H1 (cell line): ENCODE measurements at regions not wholly inside any gene's neighbourhood (a gene's known extent, or its start where the extent isn't known, plus 50 kb on each side); places are given as distances from the start of the nearest gene placed in this dataset.

Experiments used
- CBX8 ChIP-seq: fragments of 300-800, 300-1000 bp; sonication (generic); IDR thresholded peaks from 2 replicates; pipeline ENCODE4 v1.7.1; 2016; ENCODE audit warnings: low read depth, low read length, borderline replicate concordance
- EP300 ChIP-seq, 2 experiments: IDR thresholded peaks; 1 replicate in 1 of 2; 2 replicates in 1 of 2; pipeline ENCODE4 v1.6.1; 2011 to 2012; ENCODE audit warnings: low read depth in 2 of 2, low read length in 2 of 2, mild to moderate bottlenecking in 2 of 2, borderline replicate concordance in 1 of 2, inconsistent platforms in 1 of 2, moderate library complexity in 1 of 2
- GABPA ChIP-seq: IDR thresholded peaks from 2 replicates; pipeline ENCODE4 v1.6.1; 2011; ENCODE audit warnings: mild to moderate bottlenecking, low read length, moderate library complexity, borderline replicate concordance; ENCODE audit not compliant: insufficient read depth
- JUND ChIP-seq: IDR thresholded peaks from 2 replicates; pipeline ENCODE4 v1.6.1; 2011; ENCODE audit warnings: mild to moderate bottlenecking, improper control_type of control experiment, low read length
- SAP30 ChIP-seq: fragments of 300-600 bp; sonication (generic); IDR thresholded peaks from 2 replicates; pipeline ENCODE4 v1.7.1; 2012; ENCODE audit warnings: low read length, moderate library complexity, mild to moderate bottlenecking, inconsistent platforms; ENCODE audit not compliant: insufficient read depth, insufficient replicate concordance
- SUZ12 ChIP-seq: fragments of 200-600 bp; sonication (generic); IDR thresholded peaks from 2 replicates; pipeline ENCODE4 v1.6.1; 2012; ENCODE audit warnings: mild to moderate bottlenecking, inconsistent platforms, low read length, moderate library complexity, mixed read lengths
- TF ChIP-seq, protein P1 (sequence below), 3 experiments: IDR thresholded peaks; 1 replicate in 2 of 3; 2 replicates in 1 of 3; pipeline versions ENCODE4 v1.5.1 to v1.6.1; 2011; ENCODE audit warnings: low read length in 3 of 3, mild to moderate bottlenecking in 3 of 3, inconsistent platforms in 2 of 3, low read depth in 1 of 3, moderate library complexity in 1 of 3; ENCODE audit not compliant: insufficient read depth in 1 of 3; ENCODE audit errors: control extremely low read depth in 1 of 3
- TF ChIP-seq, protein P2 (sequence below): IDR thresholded peaks from 2 replicates; pipeline ENCODE4 v1.6.1; 2012; ENCODE audit warnings: inconsistent platforms

- TF ChIP-seq, protein P1, sequence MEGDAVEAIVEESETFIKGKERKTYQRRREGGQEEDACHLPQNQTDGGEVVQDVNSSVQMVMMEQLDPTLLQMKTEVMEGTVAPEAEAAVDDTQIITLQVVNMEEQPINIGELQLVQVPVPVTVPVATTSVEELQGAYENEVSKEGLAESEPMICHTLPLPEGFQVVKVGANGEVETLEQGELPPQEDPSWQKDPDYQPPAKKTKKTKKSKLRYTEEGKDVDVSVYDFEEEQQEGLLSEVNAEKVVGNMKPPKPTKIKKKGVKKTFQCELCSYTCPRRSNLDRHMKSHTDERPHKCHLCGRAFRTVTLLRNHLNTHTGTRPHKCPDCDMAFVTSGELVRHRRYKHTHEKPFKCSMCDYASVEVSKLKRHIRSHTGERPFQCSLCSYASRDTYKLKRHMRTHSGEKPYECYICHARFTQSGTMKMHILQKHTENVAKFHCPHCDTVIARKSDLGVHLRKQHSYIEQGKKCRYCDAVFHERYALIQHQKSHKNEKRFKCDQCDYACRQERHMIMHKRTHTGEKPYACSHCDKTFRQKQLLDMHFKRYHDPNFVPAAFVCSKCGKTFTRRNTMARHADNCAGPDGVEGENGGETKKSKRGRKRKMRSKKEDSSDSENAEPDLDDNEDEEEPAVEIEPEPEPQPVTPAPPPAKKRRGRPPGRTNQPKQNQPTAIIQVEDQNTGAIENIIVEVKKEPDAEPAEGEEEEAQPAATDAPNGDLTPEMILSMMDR (IDR thresholded peaks at IDR 0.05; ENCODE audit: control extremely low read depth in 1 of 3, insufficient read depth in 1 of 3, low read depth in 1 of 3, low read length in 3 of 3) = no peak
- TF ChIP-seq SAP30 (no peak), GABPA (no peak), CBX8 (no peak), SUZ12 (no peak), EP300 (IDR thresholded peaks at IDR 0.05; ENCODE audit: borderline replicate concordance in 1 of 2, low read depth in 2 of 2, low read length in 2 of 2) (no peak), JUND (no peak)
- TF ChIP-seq, protein P2, sequence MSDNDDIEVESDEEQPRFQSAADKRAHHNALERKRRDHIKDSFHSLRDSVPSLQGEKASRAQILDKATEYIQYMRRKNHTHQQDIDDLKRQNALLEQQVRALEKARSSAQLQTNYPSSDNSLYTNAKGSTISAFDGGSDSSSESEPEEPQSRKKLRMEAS = no peak
Measured at GRCh38 chrX:87236830-87237440, 280.7 kb upstream of the KLHL4 start.
